Cerebellar nuclear complex (tissue), 1 donor: ENCODE measurements at regions not wholly inside any gene's neighbourhood (a gene's known extent, or its start where the extent isn't known, plus 50 kb on each side); places are given as distances from the start of the nearest gene placed in this dataset.
"Not testable (repeated sequence)": the region's sequence is repeated elsewhere in the genome, so short reads cannot be mapped to it uniquely, and the experiment has no call there.

Experiments used
- DNase-seq, 2 experiments: peaks; one replicate each; lab custom pipeline; 2025; lab: John Stamatoyannopoulos, UW

DNA sequence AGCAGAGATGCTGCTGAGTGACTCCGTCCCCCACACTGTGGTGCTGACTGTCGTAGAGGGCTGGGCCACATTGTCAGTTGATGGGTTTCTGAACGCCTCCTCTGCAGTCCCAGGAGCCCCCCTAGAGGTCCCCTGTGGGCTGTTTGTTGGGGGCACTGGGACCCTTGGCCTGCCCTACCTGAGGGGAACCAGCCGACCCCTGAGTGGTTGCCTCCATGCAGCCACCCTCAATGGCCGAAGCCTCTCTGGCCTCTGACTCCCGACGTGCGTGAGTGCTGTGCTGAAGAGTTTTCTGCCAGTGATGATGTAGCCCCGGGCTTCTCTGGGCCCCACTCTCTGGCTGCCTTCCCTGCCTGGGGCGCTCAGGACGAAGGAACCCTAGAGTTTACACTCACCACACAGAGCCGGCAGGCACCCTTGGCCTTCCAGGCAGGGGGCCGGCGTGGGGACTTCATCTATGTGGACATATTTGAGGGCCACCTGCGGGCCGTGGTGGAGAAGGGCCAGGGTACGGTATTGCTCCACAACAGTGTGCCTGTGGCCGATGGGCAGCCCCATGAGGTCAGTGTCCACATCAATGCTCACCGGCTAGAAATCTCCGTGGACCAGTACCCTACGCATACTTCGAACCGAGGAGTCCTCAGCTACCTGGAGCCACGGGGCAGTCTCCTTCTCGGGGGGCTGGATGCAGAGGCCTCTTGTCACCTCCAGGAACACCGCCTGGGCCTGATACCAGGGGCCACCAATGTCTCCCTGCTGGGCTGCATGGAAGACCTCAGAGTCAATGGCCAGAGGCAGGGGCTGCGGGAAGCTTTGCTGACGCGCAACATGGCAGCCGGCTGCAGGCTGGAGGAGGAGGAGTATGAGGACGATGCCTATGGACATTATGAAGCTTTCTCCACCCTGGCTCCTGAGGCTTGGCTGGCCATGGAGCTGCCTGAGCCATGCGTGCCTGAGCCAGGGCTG lies 181.1 kb downstream of the TBC1D2B start:
- DNase-seq: not testable (repeated sequence)

GRCh38 chr15:77895742-77896141 lies 181.8 kb downstream of the TBC1D2B start:
- DNase-seq: no peak

- not testable (repeated sequence) for DNase-seq
These were observed 182.4 kb downstream of the TBC1D2B start for GRCh38 chr15:77895145-77895544.

GRCh38 chr15:77893671-77894640 lies 183.6 kb downstream of the TBC1D2B start:
- DNase-seq: not testable (repeated sequence)

DNA sequence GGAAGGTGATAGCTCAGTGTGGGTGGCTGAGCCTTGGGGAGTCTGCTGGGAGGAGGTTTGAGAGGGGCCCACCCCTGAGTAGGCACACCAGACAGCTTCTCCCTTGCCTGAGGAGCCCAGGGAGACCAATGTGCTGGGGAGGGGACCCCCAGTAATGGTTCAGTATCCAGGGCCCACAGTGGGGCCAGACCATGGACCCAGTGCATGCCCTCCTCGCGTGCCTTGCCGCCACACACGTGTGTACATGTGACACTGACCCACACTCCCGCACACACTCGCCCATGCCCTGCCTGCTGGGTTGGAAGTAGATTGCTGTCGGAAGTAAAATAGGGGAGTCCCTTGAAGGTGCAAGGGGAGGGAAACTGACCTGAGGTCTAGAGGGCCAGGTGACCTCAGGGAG lies 184.3 kb downstream of the TBC1D2B start:
- DNase-seq: not testable (repeated sequence)

DNA sequence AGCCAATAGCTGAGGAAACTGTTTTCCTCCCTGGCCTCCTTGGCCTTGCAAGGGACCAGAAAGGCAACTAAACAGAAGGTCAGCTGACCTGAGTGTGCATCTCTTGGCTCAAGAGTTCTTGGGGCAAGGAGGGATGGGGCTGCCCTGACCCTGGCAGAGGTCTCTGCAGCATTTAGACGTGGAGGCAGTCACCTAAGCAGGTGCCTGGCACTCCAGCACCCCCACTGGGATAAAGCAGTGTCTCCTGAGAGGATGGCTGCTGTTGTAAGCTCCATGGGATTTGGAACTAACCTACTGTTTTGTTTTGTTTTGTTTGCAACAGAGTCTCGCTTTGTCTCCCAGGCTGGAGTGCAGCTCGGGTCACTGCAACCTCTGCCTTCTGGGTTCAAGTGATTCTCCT lies 185.2 kb downstream of the TBC1D2B start:
- no peak for DNase-seq

GRCh38 chr15:77891862-77892261 lies 185.6 kb downstream of the TBC1D2B start:
- DNase-seq: not testable (repeated sequence)

GRCh38 chr15:77890911-77891801 lies 186.4 kb downstream of the TBC1D2B start:
- DNase-seq: not testable (repeated sequence)

- DNase-seq: not testable (repeated sequence)
These were observed 187.4 kb downstream of the TBC1D2B start for GRCh38 chr15:77889828-77890725.

- DNase-seq: no peak
These were observed 188.3 kb downstream of the TBC1D2B start for GRCh38 chr15:77889009-77889806.

- DNase-seq: not testable (repeated sequence)
These were observed 189.7 kb downstream of the TBC1D2B start for GRCh38 chr15:77887563-77888429.

- no peak for DNase-seq
These were observed 190.6 kb downstream of the TBC1D2B start for GRCh38 chr15:77886805-77887448.

GRCh38 chr15:77885877-77886500 lies 191.5 kb downstream of the TBC1D2B start:
- DNase-seq: not testable (repeated sequence)

DNA sequence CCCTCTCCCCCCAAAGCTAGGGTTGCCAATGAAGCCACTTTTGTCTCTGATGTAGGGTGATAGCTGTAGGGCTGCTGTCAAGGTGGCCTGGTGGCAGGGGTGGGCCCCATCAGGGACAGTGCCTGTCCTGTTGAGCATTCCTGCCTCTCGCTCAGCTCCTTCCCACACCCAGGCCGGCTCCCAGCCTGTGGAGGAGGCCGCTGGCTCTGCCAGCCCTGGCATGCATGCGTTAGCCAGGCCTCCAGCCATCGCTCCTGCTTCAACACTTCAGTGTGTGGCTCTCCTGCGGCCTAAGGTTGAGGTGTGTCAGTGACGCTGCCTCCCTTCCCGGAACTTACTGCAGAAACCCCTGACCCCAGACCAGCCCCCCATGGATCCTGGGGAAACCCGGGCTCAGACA lies 194.5 kb downstream of the TBC1D2B start:
- not testable (repeated sequence) for DNase-seq

- no peak for DNase-seq
These were observed 195.6 kb downstream of the TBC1D2B start for GRCh38 chr15:77881950-77882349.

- DNase-seq: not testable (repeated sequence)
These were observed 196.0 kb downstream of the TBC1D2B start for GRCh38 chr15:77881535-77881934.

- DNase-seq: not testable (repeated sequence)
These were observed 198.0 kb downstream of the TBC1D2B start for GRCh38 chr15:77879466-77879865.
